HCT116 (cell line): ENCODE measurements at regions not wholly inside any gene's neighbourhood (a gene's known extent, or its start where the extent isn't known, plus 50 kb on each side); places are given as distances from the start of the nearest gene placed in this dataset.

Experiments
- ATAC-seq: fragments of 200-7000 bp; cut with Tn5 transposase; 2 replicates; pipeline ENCODE4 v1.9.1; 2020; ENCODE audit warnings: mild to moderate bottlenecking, moderate library complexity
- BruUV-seq: library from RNA; stranded (reverse); fragments of 400-500 nt; replicated peaks from 2 replicates; lab custom pipeline; 2021; lab: Mats Ljungman, UMichigan
- CTCF ChIA-PET: fragments of 300-600 bp; sonication (Branson Sonifier 250); formaldehyde crosslinking; loops from one replicate; lab custom pipeline; 2021; ENCODE audit warnings: antibody characterized with exemption; lab: Charles Lee
- POLR2A ChIA-PET: fragments of 300-600, 350-600 bp; sonication (Branson Sonifier 250); formaldehyde crosslinking; loops from one replicate; lab custom pipeline; 2021; ENCODE audit warnings: antibody characterized with exemption; lab: Charles Lee
- RAD21 ChIA-PET, 2 experiments: fragments of 300-600 bp; sonication (Branson Sonifier 250); formaldehyde crosslinking; loops; one replicate each; lab custom pipeline; 2023; ENCODE audit warnings: low total read pairs in 2 of 2; ENCODE audit not compliant: uncharacterized antibody in 2 of 2, unreplicated experiment in 2 of 2, low non-redundant PET in 1 of 2; lab: Charles Lee
- DNase-seq: peaks from one replicate; pipeline ENCODE4 v3.0.0-alpha.2; 2010; ENCODE audit warnings: low read depth, low spot score
- H2AFZ ChIP-seq: fragments of 200-600 bp; shearing (Covaris generic), sonication (generic); 2 replicates; pipeline ENCODE4 v1.6.1; 2017; ENCODE audit warnings: low read depth, mixed run types, mixed read lengths, antibody characterized with exemption, low read length; ENCODE audit not compliant: poor library complexity, severe bottlenecking
- H3K27ac ChIP-seq: 2 replicates; pipeline ENCODE4 v1.5.1; 2012; ENCODE audit warnings: low read depth, low read length
- H3K27me3 ChIP-seq: fragments of 200-600 bp; sonication (generic); 2 replicates; pipeline ENCODE4 v1.6.1; 2016; ENCODE audit warnings: mixed run types, low read length, mixed read lengths; ENCODE audit not compliant: insufficient read depth
- H3K36me3 ChIP-seq, 2 experiments: fragments of 200-500 bp in 1 of 2; fragments of 200-600 bp in 1 of 2; sonication (Bioruptor generic) in 1 of 2; sonication (generic) in 1 of 2; 2 replicates each; pipeline versions ENCODE4 v1.5.1 to v1.6.1; 2014 to 2016; ENCODE audit warnings: low read length in 2 of 2, inconsistent platforms in 1 of 2, mixed read lengths in 1 of 2, mixed run types in 1 of 2; ENCODE audit not compliant: insufficient read depth in 2 of 2, control insufficient read depth in 1 of 2
- H3K4me1 ChIP-seq, 2 experiments: fragments of 200-600 bp in 1 of 2; sonication (generic) in 1 of 2; 2 replicates each; pipeline versions ENCODE4 v1.5.1 to v1.6.1; 2012 to 2017; ENCODE audit warnings: low read length in 2 of 2, inconsistent platforms in 1 of 2, mild to moderate bottlenecking in 1 of 2, mixed read lengths in 1 of 2, mixed run types in 1 of 2, moderate library complexity in 1 of 2; ENCODE audit not compliant: insufficient read depth in 2 of 2, control insufficient read depth in 1 of 2
- H3K4me2 ChIP-seq: fragments of 200-600 bp; sonication (generic); 2 replicates; pipeline ENCODE4 v1.6.1; 2017; ENCODE audit warnings: mixed run types, low read length, mixed read lengths
- H3K4me3 ChIP-seq, 2 experiments: fragments of 200-600 bp in 1 of 2; sonication (generic) in 1 of 2; replicated peaks in 1 of 2; 2 replicates each; pipeline ENCODE4 v1.5.1; 2011 to 2016; ENCODE audit warnings: low read length in 2 of 2, control low read depth in 1 of 2, low read depth in 1 of 2, mild to moderate bottlenecking in 1 of 2, mixed read lengths in 1 of 2, mixed run types in 1 of 2
- H3K79me2 ChIP-seq: fragments of 200-600 bp; sonication (generic); 2 replicates; pipeline ENCODE4 v1.6.1; 2017; ENCODE audit warnings: mild to moderate bottlenecking, mixed run types, low read length, moderate library complexity, mixed read lengths; ENCODE audit not compliant: insufficient read depth
- H3K9ac ChIP-seq: fragments of 200-600 bp; sonication (generic); 2 replicates; pipeline ENCODE4 v1.6.1; 2016; ENCODE audit warnings: low read length, mixed read lengths
- H3K9me2 ChIP-seq: fragments of 200-600 bp; sonication (generic), shearing (Covaris generic); 2 replicates; pipeline ENCODE4 v1.6.1; 2017; ENCODE audit warnings: mixed run types, mild to moderate bottlenecking, moderate library complexity; ENCODE audit not compliant: insufficient read depth
- H3K9me3 ChIP-seq, 2 experiments: fragments of 200-500 bp in 1 of 2; fragments of 200-600 bp in 1 of 2; sonication (Bioruptor generic) in 1 of 2; sonication (generic) in 1 of 2; 2 replicates each; pipeline ENCODE4 v1.6.1; 2014 to 2017; ENCODE audit warnings: low read length in 2 of 2, mixed read lengths in 2 of 2, inconsistent platforms in 1 of 2, low read depth in 1 of 2, mild to moderate bottlenecking in 1 of 2, mixed run types in 1 of 2, moderate library complexity in 1 of 2; ENCODE audit not compliant: control insufficient read depth in 1 of 2, insufficient read depth in 1 of 2
- H4K20me1 ChIP-seq: fragments of 200-600 bp; sonication (generic), shearing (Covaris generic); 2 replicates; pipeline ENCODE4 v1.6.1; 2017; ENCODE audit warnings: mixed run types, mild to moderate bottlenecking, moderate library complexity; ENCODE audit not compliant: insufficient read depth
- ATF3 ChIP-seq: IDR thresholded peaks from 2 replicates; pipeline ENCODE4 v1.6.1; 2012
- CBX3 ChIP-seq: IDR thresholded peaks from 2 replicates; pipeline ENCODE4 v1.6.1; 2012; ENCODE audit warnings: low read depth
- CTCF ChIP-seq, 3 experiments: fragments of 200-600 bp in 1 of 3; sonication (generic) in 1 of 3; IDR thresholded peaks in 2 of 3; conservative IDR thresholded peaks in 1 of 3; 2 replicates each; pipeline ENCODE4 v1.5.1; 2012 to 2017; ENCODE audit warnings: low read depth in 2 of 3, low read length in 2 of 3, antibody characterized with exemption in 1 of 3, borderline replicate concordance in 1 of 3, control low read depth in 1 of 3, mild to moderate bottlenecking in 1 of 3, mixed read lengths in 1 of 3, mixed run types in 1 of 3, moderate library complexity in 1 of 3; ENCODE audit not compliant: insufficient read depth in 1 of 3
- EGR1 ChIP-seq: IDR thresholded peaks from 2 replicates; pipeline ENCODE4 v1.6.1; 2012; ENCODE audit warnings: low read depth
- EZH2 ChIP-seq: fragments of 200-600 bp; sonication (generic); IDR thresholded peaks from 2 replicates; pipeline ENCODE4 v1.6.1; 2017; ENCODE audit warnings: antibody characterized with exemption, mixed run types
- EZH2phosphoT487 ChIP-seq: fragments of 200-600 bp; IDR thresholded peaks from 2 replicates; pipeline ENCODE4 v1.6.1; 2018; ENCODE audit warnings: antibody characterized with exemption, borderline replicate concordance
- FOSL1 ChIP-seq: IDR thresholded peaks from 2 replicates; pipeline ENCODE4 v1.6.1; 2012; ENCODE audit warnings: low read depth
- JUND ChIP-seq: IDR thresholded peaks from 2 replicates; pipeline ENCODE4 v1.6.1; 2012
- MAX ChIP-seq: IDR thresholded peaks from 2 replicates; pipeline ENCODE4 v1.6.1; 2012
- POLR2A ChIP-seq: IDR thresholded peaks from 2 replicates; pipeline ENCODE4 v1.7.0; 2011; ENCODE audit warnings: borderline replicate concordance; ENCODE audit not compliant: insufficient read depth, insufficient read length; ENCODE audit errors: extremely low read depth
- POLR2AphosphoS5 ChIP-seq: IDR thresholded peaks from 2 replicates; pipeline ENCODE4 v1.6.1; 2011; ENCODE audit warnings: mild to moderate bottlenecking, low read depth, low read length, moderate library complexity
- RAD21 ChIP-seq: IDR thresholded peaks from 2 replicates; pipeline ENCODE4 v1.6.1; 2012; ENCODE audit warnings: low read depth, mild to moderate bottlenecking
- SIN3A ChIP-seq: IDR thresholded peaks from 2 replicates; pipeline ENCODE4 v1.6.1; 2012; ENCODE audit warnings: low read depth
- SP1 ChIP-seq: IDR thresholded peaks from 2 replicates; pipeline ENCODE4 v1.6.1; 2012; ENCODE audit warnings: low read depth
- SRF ChIP-seq: IDR thresholded peaks from 2 replicates; pipeline ENCODE4 v1.6.1; 2012; ENCODE audit warnings: low read depth
- TCF7L2 ChIP-seq: IDR thresholded peaks from 2 replicates; pipeline ENCODE4 v1.7.0; 2011; ENCODE audit warnings: borderline replicate concordance, inconsistent platforms; ENCODE audit not compliant: insufficient read depth, insufficient read length; ENCODE audit errors: extremely low read depth
- YY1 ChIP-seq: IDR thresholded peaks from 2 replicates; pipeline ENCODE4 v1.6.1; 2011; ENCODE audit warnings: low read length, low read depth, moderate library complexity, mild to moderate bottlenecking; ENCODE audit not compliant: insufficient replicate concordance; ENCODE audit errors: extremely low read depth
- ZFX ChIP-seq: fragments of 450-650 bp; IDR thresholded peaks from 2 replicates; pipeline ENCODE4 v1.6.1; 2017
- ZNF274 ChIP-seq: fragments of 200-500 bp; sonication (Bioruptor generic); IDR thresholded peaks from 2 replicates; pipeline ENCODE4 v1.6.1; 2014; ENCODE audit warnings: mild to moderate bottlenecking, low read depth, low read length, inconsistent platforms
- intact Hi-C: fragments of 100-400 bp; cut with micrococcal nuclease; formaldehyde crosslinking; loops from 2 replicates; pipeline ENCODE4 v1.10.0; 2022

GRCh38 chr2:182540252-182540651 lies 113.4 kb upstream of the PDE1A start:
- Histone ChIP-seq H3K27me3 (no peaks in the 10 kb centered on the region), H3K9me2 (no peaks in the 10 kb centered on the region), H3K9ac (no peak overlapping the region), H4K20me1 (no peaks in the 10 kb centered on the region), H3K27ac (no peak overlapping the region), H3K36me3 (no peaks in the 10 kb centered on the region), H3K9me3 (no peaks in the 10 kb centered on the region), H3K4me3 (no peak overlapping the region), H2AFZ (no peak overlapping the region), H3K79me2 (no peaks in the 10 kb centered on the region), H3K4me1 (no peaks in the 10 kb centered on the region), H3K4me2 (no peak overlapping the region)
- intact Hi-C loops: no loop called here
- DNase-seq (no peak), ATAC-seq (no peak)
- POLR2A ChIA-PET: no interaction called here
- TF ChIP-seq SRF: no peak
- no peak for TF ChIP-seq POLR2AphosphoS5
- TF ChIP-seq RAD21: no peak
- TF ChIP-seq TCF7L2: no peak
- no peak for TF ChIP-seq CTCF (IDR thresholded peaks at IDR 0.05 in 2 of 3, conservative IDR thresholded peaks at IDR 0.05 in 1 of 3; ENCODE audit: borderline replicate concordance in 1 of 3, insufficient read depth in 1 of 3, low read depth in 2 of 3, low read length in 2 of 3)
- TF ChIP-seq SP1: no peak
- TF ChIP-seq ZNF274: no peak
- no peak for TF ChIP-seq EGR1
- TF ChIP-seq YY1: no peak
- no peak for TF ChIP-seq EZH2
- no peak for TF ChIP-seq CBX3
- no peak for TF ChIP-seq JUND
- no peak for TF ChIP-seq EZH2phosphoT487
- no peak for TF ChIP-seq MAX
- TF ChIP-seq POLR2A: no peak
- no peak for TF ChIP-seq FOSL1
- TF ChIP-seq ZFX: no peak
- TF ChIP-seq SIN3A: no peak
- TF ChIP-seq ATF3: no peak
- CTCF ChIA-PET: no interaction called here
- no TSS peak for BruUV-seq
- RAD21 ChIA-PET: no interaction called here
